IMR-90 (cell line): ENCODE measurements at regions not wholly inside any gene's neighbourhood (a gene's known extent, or its start where the extent isn't known, plus 50 kb on each side); places are given as distances from the start of the nearest gene placed in this dataset.

Experiments
- CEBPB ChIP-seq: IDR thresholded peaks from 2 replicates; pipeline ENCODE4 v1.6.1; 2012; ENCODE audit warnings: low read depth, low read length, improper control_type of control experiment
- CTCF ChIP-seq: conservative IDR thresholded peaks from 2 replicates; pipeline ENCODE4 v1.5.1; 2012; ENCODE audit warnings: mild to moderate bottlenecking, low read depth, low read length, improper control_type of control experiment
- ELK1 ChIP-seq: fragments of 150-350 bp; IDR thresholded peaks from 2 replicates; pipeline ENCODE4 v1.6.1; 2016; ENCODE audit warnings: low read depth, mild to moderate bottlenecking, low read length, moderate library complexity, borderline replicate concordance
- RFX5 ChIP-seq: IDR thresholded peaks from 2 replicates; pipeline ENCODE4 v1.8.0; 2012; ENCODE audit warnings: low read depth, mild to moderate bottlenecking, low read length, moderate library complexity

GRCh38 chr6:49151033-49151432 lies 312.0 kb downstream of the MMUT start:
- TF ChIP-seq CTCF (no peak), ELK1 (no peak), RFX5 (no peak), CEBPB (no peak)
